Lung (tissue), 11 donors: ENCODE measurements at regions not wholly inside any gene's neighbourhood (a gene's known extent, or its start where the extent isn't known, plus 50 kb on each side); places are given as distances from the start of the nearest gene placed in this dataset.

Experiments
- ATAC-seq: fragments of 200-7000 bp; cut with Tn5 transposase; one replicate; pipeline ENCODE4 v1.9.1; 2020; ENCODE audit warnings: moderate number of reproducible peaks; ENCODE audit not compliant: insufficient read depth, low FRiP score
- DNase-seq, 3 donors: peaks; one replicate each; pipeline ENCODE4 v3.0.0-alpha.2; 2013 to 2017
- H3K27ac ChIP-seq, 2 donors: one replicate each; pipeline ENCODE4 v1.5.1; 2013; ENCODE audit warnings: mild to moderate bottlenecking in 2 of 2, moderate library complexity in 2 of 2, control low read depth in 1 of 2, inconsistent platforms in 1 of 2, low read depth in 1 of 2, low read length in 1 of 2
- H3K27me3 ChIP-seq, 3 donors: one replicate each; pipeline ENCODE4 v1.5.1; 2013; ENCODE audit warnings: low read length in 2 of 3; ENCODE audit not compliant: control insufficient read depth in 3 of 3, insufficient read depth in 3 of 3
- H3K36me3 ChIP-seq, 4 donors: one replicate each; pipeline ENCODE4 v1.5.1; 2013; ENCODE audit warnings: low read length in 4 of 4, mild to moderate bottlenecking in 1 of 4, moderate library complexity in 1 of 4; ENCODE audit not compliant: control insufficient read depth in 4 of 4, insufficient read depth in 4 of 4
- H3K4me1 ChIP-seq, 5 donors: one replicate each; pipeline ENCODE4 v1.5.1; 2013; ENCODE audit warnings: low read length in 5 of 5, mild to moderate bottlenecking in 2 of 5, moderate library complexity in 1 of 5; ENCODE audit not compliant: control insufficient read depth in 5 of 5, insufficient read depth in 5 of 5
- H3K4me3 ChIP-seq: one replicate; pipeline ENCODE4 v1.5.1; 2013; ENCODE audit warnings: mild to moderate bottlenecking, control low read depth, moderate library complexity
- H3K9ac ChIP-seq, 2 donors: one replicate each; pipeline ENCODE4 v1.5.1; 2013; ENCODE audit warnings: low read length in 2 of 2, control low read depth in 1 of 2; ENCODE audit not compliant: insufficient read depth in 1 of 2
- H3K9me3 ChIP-seq, 4 donors: one replicate each; pipeline ENCODE4 v1.5.1; 2013; ENCODE audit warnings: low read length in 3 of 4, mild to moderate bottlenecking in 1 of 4, moderate library complexity in 1 of 4; ENCODE audit not compliant: control insufficient read depth in 4 of 4, insufficient read depth in 3 of 4
- WGBS, 2 donors: extraction: QIAGEN DNeasy Blood & Tissue Kit; methylation state at CpG; one replicate each; pipeline ENCODE4 v1.1.7; 2013; 5-methylcytosine and 5-hydroxymethylcytosine counted together
- TF ChIP-seq, protein P1 (sequence below): IDR thresholded peaks from 2 replicates; pipeline ENCODE4 v1.5.1; 2012; ENCODE audit warnings: mild to moderate bottlenecking; ENCODE audit errors: control extremely low read depth, extremely low read depth
- donor health status: control.
- donor health status: control.
- donor health status: Bipolar disorder and iron deficiency.
- donor health status: healthy.
- donor health status: DM: yes; HTN: yes; CAD: no.

DNA sequence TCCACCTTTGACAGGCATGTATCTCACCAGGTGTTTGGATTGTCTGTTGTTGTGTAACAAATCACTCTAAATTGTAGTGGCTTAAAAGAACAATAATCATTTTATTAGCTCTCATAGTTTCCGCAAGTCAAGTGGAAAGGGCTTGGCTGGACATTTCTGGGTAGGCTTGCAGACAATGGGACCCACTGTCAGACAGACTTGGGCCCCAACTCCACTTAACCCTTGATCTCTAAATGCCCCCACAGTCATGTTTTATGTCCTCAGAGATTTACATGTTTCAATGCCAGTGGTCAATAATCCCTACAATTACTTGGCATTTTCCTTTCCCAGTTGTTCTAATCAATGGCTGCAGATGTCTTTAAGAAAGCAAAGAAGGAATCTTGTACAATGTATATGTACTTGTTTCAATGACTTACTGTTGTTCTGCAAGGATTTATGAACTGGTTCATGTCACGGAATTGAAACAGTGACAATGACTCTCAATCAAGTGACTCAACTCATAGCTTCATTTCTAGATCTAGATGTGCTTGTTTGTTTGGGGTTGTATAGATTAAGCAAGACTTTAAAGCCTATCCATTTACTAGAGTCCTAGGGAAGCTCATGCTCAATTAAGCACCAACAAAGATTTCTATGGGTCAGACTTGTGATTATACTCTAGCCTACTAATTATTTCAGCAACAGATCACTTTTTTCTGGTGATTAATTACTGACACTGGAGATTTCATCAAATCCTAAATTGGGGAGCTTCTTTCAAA is 510.1 kb upstream of the NBEA start:
- no peak for ATAC-seq
- TF ChIP-seq, protein P1, sequence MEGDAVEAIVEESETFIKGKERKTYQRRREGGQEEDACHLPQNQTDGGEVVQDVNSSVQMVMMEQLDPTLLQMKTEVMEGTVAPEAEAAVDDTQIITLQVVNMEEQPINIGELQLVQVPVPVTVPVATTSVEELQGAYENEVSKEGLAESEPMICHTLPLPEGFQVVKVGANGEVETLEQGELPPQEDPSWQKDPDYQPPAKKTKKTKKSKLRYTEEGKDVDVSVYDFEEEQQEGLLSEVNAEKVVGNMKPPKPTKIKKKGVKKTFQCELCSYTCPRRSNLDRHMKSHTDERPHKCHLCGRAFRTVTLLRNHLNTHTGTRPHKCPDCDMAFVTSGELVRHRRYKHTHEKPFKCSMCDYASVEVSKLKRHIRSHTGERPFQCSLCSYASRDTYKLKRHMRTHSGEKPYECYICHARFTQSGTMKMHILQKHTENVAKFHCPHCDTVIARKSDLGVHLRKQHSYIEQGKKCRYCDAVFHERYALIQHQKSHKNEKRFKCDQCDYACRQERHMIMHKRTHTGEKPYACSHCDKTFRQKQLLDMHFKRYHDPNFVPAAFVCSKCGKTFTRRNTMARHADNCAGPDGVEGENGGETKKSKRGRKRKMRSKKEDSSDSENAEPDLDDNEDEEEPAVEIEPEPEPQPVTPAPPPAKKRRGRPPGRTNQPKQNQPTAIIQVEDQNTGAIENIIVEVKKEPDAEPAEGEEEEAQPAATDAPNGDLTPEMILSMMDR = no peak
- Histone ChIP-seq H3K27me3 (no peaks in the 10 kb centered on the region), H3K9ac (no peak overlapping the region), H3K36me3 (no peaks in the 10 kb centered on the region), H3K4me1 (no peaks in the 10 kb centered on the region), H3K9me3 (no peaks in the 10 kb centered on the region), H3K27ac (no peak overlapping the region), H3K4me3 (no peak overlapping the region)
- WGBS, 2 donors = 87 to 93% methylated on average over 2 of the region's 2 CpGs
- DNase-seq = no peak

DNA sequence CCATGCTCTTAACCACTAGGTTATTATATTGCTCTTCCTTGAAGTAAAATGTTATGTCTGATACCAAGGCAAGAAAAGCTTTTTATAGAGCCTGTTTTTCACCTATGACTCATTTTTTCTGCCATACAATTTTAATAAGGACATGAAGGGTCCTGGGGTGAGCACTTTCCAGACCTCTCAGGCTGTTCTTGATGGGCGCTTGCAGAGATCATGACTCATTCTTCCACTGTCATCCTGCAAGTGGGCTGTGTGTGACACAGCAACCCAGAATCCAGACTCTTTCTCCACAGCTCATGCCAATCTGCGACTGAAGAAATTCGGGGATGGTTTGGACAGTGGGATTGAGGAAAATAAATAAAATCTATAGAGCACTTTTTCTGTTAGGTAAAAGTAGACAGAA is 506.7 kb upstream of the NBEA start:
- Histone ChIP-seq H3K9ac (no peak overlapping the region), H3K27me3 (no peaks in the 10 kb centered on the region), H3K4me1 (no peaks in the 10 kb centered on the region), H3K9me3 (no peaks in the 10 kb centered on the region), H3K27ac (no peak overlapping the region), H3K4me3 (no peak overlapping the region), H3K36me3 (no peaks in the 10 kb centered on the region)
- DNase-seq (no peak), ATAC-seq (no peak)
- TF ChIP-seq, protein P1 = no peak
- 74 to 89% methylated on average over 3 of the region's 3 CpGs for WGBS, 2 donors

DNA sequence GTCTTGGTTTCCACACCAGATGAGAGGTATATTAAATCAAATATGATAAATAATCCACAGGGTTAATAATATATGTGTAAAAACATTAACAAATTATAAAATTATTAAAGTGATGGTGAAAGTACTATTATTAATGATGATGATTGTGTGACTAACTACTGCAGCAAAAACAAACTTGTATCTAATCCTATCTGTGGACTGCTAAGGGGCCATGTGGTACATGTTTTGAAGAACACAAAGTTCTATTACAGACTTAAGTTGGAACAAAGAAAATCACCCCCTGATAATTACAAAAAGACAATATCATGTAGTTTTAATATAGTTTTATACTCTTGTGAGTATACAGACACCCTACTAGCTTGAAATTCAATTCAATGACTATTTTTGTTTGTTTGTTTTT is 504.2 kb upstream of the NBEA start:
- Histone ChIP-seq H3K36me3 (no peaks in the 10 kb centered on the region), H3K4me1 (no peaks in the 10 kb centered on the region), H3K27ac (no peak overlapping the region), H3K27me3 (no peaks in the 10 kb centered on the region), H3K9ac (no peak overlapping the region), H3K9me3 (no peaks in the 10 kb centered on the region), H3K4me3 (no peak overlapping the region)
- TF ChIP-seq, protein P1 = no peak
- ATAC-seq (no peak), DNase-seq (no peak)

DNA sequence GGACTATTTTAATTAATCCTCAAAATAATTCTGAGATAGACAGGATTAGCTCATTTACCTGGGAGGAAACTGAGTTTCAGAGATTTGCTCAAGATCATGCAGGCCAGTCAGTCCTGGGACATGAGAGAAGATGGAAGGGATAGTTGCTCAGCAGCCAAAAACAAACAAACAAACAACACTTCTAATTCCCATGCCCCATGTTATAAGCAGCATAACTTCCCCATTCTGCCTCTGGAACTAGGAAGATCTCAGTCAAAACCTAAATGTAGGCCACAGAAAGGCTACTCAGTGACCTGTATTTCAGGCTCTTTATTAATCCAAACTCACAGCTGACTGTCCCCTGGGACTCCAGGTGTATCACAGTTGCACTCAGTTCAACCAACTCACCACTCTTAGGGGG is 489.2 kb upstream of the NBEA start:
- H3K36me3 ChIP-seq = no peaks in the 10 kb centered on the region
- no peak overlapping the region for H3K9ac ChIP-seq
- ATAC-seq (no peak), DNase-seq (no peak)
- H3K27me3 ChIP-seq = no peaks in the 10 kb centered on the region
- H3K9me3 ChIP-seq = no peaks in the 10 kb centered on the region
- H3K4me1 ChIP-seq = no peaks in the 10 kb centered on the region
- TF ChIP-seq, protein P1 = no peak
- H3K27ac ChIP-seq = no peak overlapping the region
- no peak overlapping the region for H3K4me3 ChIP-seq
